ENCODE measurements at regions not wholly inside any gene's neighbourhood (a gene's known extent, or its start where the extent isn't known, plus 50 kb on each side); places are given as distances from the start of the nearest gene placed in this dataset.

DNA sequence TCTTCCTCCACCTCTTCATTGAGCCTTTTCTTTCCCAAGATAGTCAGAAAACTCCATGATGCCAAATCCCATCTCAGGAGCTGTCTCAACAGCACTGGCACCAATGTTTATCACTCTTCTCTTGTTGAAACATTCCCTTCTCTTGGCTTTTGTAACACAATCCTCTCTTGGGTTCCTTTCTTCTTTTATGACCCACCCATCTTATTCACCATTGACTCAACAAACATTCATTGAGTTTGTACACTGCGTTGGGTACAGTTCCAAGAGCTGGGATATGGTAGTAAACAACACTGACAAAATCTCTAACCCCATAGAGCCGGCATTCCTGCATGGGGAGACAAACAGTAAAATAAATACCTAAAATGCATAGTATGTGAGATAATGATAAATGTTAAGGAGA is 577.5 kb downstream of the INHBA start:
- Mint-ChIP-seq H3K4me3 (no peak overlapping the region), H3K27me3 (ENCODE audit: low read depth in 3 of 3) (no peaks in the 10 kb centered on the region), H3K9me3 (peaks cover 0 to 5% (median 2%) of the 10 kb centered on the region in 7 donors), H3K27ac (no peak overlapping the region), H3K4me1 (no peaks in the 10 kb centered on the region), H3K36me3 (no peaks in the 10 kb centered on the region)
- TF ChIP-seq, protein P1, sequence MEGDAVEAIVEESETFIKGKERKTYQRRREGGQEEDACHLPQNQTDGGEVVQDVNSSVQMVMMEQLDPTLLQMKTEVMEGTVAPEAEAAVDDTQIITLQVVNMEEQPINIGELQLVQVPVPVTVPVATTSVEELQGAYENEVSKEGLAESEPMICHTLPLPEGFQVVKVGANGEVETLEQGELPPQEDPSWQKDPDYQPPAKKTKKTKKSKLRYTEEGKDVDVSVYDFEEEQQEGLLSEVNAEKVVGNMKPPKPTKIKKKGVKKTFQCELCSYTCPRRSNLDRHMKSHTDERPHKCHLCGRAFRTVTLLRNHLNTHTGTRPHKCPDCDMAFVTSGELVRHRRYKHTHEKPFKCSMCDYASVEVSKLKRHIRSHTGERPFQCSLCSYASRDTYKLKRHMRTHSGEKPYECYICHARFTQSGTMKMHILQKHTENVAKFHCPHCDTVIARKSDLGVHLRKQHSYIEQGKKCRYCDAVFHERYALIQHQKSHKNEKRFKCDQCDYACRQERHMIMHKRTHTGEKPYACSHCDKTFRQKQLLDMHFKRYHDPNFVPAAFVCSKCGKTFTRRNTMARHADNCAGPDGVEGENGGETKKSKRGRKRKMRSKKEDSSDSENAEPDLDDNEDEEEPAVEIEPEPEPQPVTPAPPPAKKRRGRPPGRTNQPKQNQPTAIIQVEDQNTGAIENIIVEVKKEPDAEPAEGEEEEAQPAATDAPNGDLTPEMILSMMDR (IDR thresholded peaks at IDR 0.05) = no peak
- DNase-seq = no peak
- H3K79me2 ChIP-seq (ENCODE audit: insufficient read depth, low read length) = no peaks in the 10 kb centered on the region
- no peak overlapping the region for H3K4me3 ChIP-seq (replicated peaks in 1 of 3; ENCODE audit: low read depth in 2 of 3, low read length in 3 of 3)
- H4K20me1 ChIP-seq (ENCODE audit: insufficient read depth, low read length) = no peaks in the 10 kb centered on the region
- WGBS (ENCODE audit: insufficient coverage) = no CpG with 5 or more reads among the region's 2 CpGs
- H3K36me3 ChIP-seq (replicated peaks in 1 of 2; ENCODE audit: control insufficient read depth in 1 of 2, insufficient read depth in 2 of 2, low read length in 2 of 2) = no peaks in the 10 kb centered on the region
- no peak overlapping the region for H3K27ac ChIP-seq (ENCODE audit: low read depth in 1 of 2, low read length in 2 of 2)
- no peak overlapping the region for H3K9ac ChIP-seq (ENCODE audit: insufficient read depth, low read length, poor library complexity, severe bottlenecking)
- no peaks in the 10 kb centered on the region for H3K9me3 ChIP-seq (replicated peaks in 1 of 2; ENCODE audit: control insufficient read depth in 1 of 2, insufficient read depth in 1 of 2, low read length in 2 of 2)
- no peaks in the 10 kb centered on the region for H3K27me3 ChIP-seq (ENCODE audit: control insufficient read depth in 2 of 2, insufficient read depth in 2 of 2, low read length in 2 of 2)
- no peaks in the 10 kb centered on the region for H3K4me1 ChIP-seq (ENCODE audit: control insufficient read depth in 1 of 2, insufficient read depth in 2 of 2, low read length in 2 of 2)
- intact Hi-C loops (cut with micrococcal nuclease) = no loop called here
- no peak overlapping the region for H3K4me2 ChIP-seq (replicated peaks; ENCODE audit: extremely low read depth, low read length, poor library complexity, severe bottlenecking)
- H2AFZ ChIP-seq (ENCODE audit: insufficient read depth, low read depth, low read length, poor library complexity, severe bottlenecking) = no peak overlapping the region

DNA sequence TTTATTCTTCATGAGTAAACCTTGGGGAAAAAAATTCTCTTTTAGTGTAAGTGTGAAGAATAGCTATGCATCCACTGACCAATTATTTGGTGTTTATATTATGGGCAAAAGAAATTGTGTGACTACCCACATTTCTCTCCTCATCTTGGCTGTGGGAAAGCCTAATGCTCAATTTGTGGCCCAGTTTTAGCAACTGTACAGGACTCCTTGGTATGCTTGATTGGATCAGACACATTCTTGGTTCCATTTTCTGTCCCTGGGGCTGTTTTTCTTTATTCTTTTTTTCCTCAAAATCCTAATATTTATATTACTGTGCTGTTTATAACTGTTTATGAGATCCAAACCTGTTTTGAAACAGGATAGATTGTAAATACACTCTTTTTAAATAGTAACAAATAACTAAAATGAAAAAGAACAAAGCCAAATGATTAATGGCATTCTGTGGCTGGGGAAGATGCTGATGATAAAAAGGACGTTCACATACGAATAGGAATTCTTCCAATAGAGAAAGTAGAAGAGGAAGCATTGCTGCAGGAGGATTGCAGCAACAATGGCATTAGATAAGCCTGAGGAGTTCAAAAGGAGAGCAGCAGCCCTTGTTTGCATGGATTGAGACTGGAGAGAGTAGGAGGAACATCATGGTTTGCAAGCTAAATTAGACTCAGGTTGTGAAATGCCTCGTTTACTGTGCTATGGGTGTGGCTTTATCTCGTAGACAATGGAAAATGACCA is 580.5 kb downstream of the INHBA start:
- Histone ChIP-seq H3K4me3 (replicated peaks in 1 of 3; ENCODE audit: low read depth in 2 of 3, low read length in 3 of 3) (no peak overlapping the region), H4K20me1 (ENCODE audit: insufficient read depth, low read length) (no peaks in the 10 kb centered on the region)

More for the DNA sequence above, 580.5 kb downstream of the INHBA start:
- Mint-ChIP-seq H3K4me1 (no peaks in the 10 kb centered on the region), H3K9me3 (peaks cover 0 to 7% (median 3%) of the 10 kb centered on the region in 7 donors), H3K27me3 (ENCODE audit: low read depth in 3 of 3) (no peaks in the 10 kb centered on the region), H3K4me3 (no peak overlapping the region), H3K27ac (no peak overlapping the region), H3K36me3 (no peaks in the 10 kb centered on the region)
- no peak for DNase-seq
- no peak overlapping the region for H3K4me2 ChIP-seq (replicated peaks; ENCODE audit: extremely low read depth, low read length, poor library complexity, severe bottlenecking)
- WGBS (ENCODE audit: insufficient coverage) = 72% methylated on average over 4 of the region's 4 CpGs
- no peaks in the 10 kb centered on the region for H3K36me3 ChIP-seq (replicated peaks in 1 of 2; ENCODE audit: control insufficient read depth in 1 of 2, insufficient read depth in 2 of 2, low read length in 2 of 2)
- H3K79me2 ChIP-seq (ENCODE audit: insufficient read depth, low read length) = no peaks in the 10 kb centered on the region
- H3K27me3 ChIP-seq (ENCODE audit: control insufficient read depth in 2 of 2, insufficient read depth in 2 of 2, low read length in 2 of 2) = no peaks in the 10 kb centered on the region
- intact Hi-C loops (cut with micrococcal nuclease) = no loop called here
- no peak overlapping the region for H3K27ac ChIP-seq (ENCODE audit: low read depth in 1 of 2, low read length in 2 of 2)
- TF ChIP-seq, protein P1 (IDR thresholded peaks at IDR 0.05) = no peak
- H3K9me3 ChIP-seq (replicated peaks in 1 of 2; ENCODE audit: control insufficient read depth in 1 of 2, insufficient read depth in 1 of 2, low read length in 2 of 2) = no peaks in the 10 kb centered on the region
- no peak overlapping the region for H2AFZ ChIP-seq (ENCODE audit: insufficient read depth, low read depth, low read length, poor library complexity, severe bottlenecking)
- H3K4me1 ChIP-seq (ENCODE audit: control insufficient read depth in 1 of 2, insufficient read depth in 2 of 2, low read length in 2 of 2) = no peaks in the 10 kb centered on the region
- no peak overlapping the region for H3K9ac ChIP-seq (ENCODE audit: insufficient read depth, low read length, poor library complexity, severe bottlenecking)

All from CD14-positive monocyte (primary cell).